Upper lobe of right lung (tissue), 1 donor: ENCODE measurements at regions not wholly inside any gene's neighbourhood (a gene's known extent, or its start where the extent isn't known, plus 50 kb on each side); places are given as distances from the start of the nearest gene placed in this dataset.
"Not testable (repeated sequence)": the region's sequence is repeated elsewhere in the genome, so short reads cannot be mapped to it uniquely, and the experiment has no call there.

Experiments
- ATAC-seq: fragments of 200-7000 bp; cut with Tn5 transposase; one replicate; pipeline ENCODE4 v1.9.1; 2020; ENCODE audit warnings: mild to moderate bottlenecking, moderate library complexity
- DNase-seq: peaks from one replicate; pipeline ENCODE4 v3.0.0-alpha.2; 2020
- H3K27ac ChIP-seq: fragments of 200-600 bp; one replicate; pipeline ENCODE4 v1.8.0; 2022
- H3K27me3 ChIP-seq: fragments of 200-600 bp; one replicate; pipeline ENCODE4 v1.8.0; 2022; ENCODE audit warnings: mild to moderate bottlenecking
- H3K36me3 ChIP-seq: fragments of 200-600 bp; one replicate; pipeline ENCODE4 v1.8.0; 2022
- H3K4me1 ChIP-seq: fragments of 200-600 bp; one replicate; pipeline ENCODE4 v1.8.0; 2022
- H3K4me3 ChIP-seq: fragments of 200-600 bp; one replicate; pipeline ENCODE4 v1.8.0; 2022; ENCODE audit warnings: mild to moderate bottlenecking
- H3K9me3 ChIP-seq: fragments of 200-600 bp; one replicate; pipeline ENCODE4 v1.8.0; 2022
- CTCF ChIP-seq: fragments of 200-600 bp; IDR thresholded peaks from one replicate; pipeline ENCODE4 v1.8.0; 2022; ENCODE audit warnings: antibody characterized with exemption
- intact Hi-C: fragments of 100-400 bp; cut with DNase I; formaldehyde crosslinking; loops from one replicate; pipeline ENCODE4 v1.11.0; 2022
- donor health status: DM: no; HTN: yes; CAD: no; lungs with severe emphysema.

GRCh38 chr1:109838838-109839240 lies 71.8 kb upstream of the CSF1 start:
- ATAC-seq (no peak), DNase-seq (no peak)
- Histone ChIP-seq H3K27me3 (no peaks in the 10 kb centered on the region), H3K4me3 (no peak overlapping the region), H3K9me3 (no peaks in the 10 kb centered on the region), H3K27ac (no peak overlapping the region), H3K4me1 (no peaks in the 10 kb centered on the region), H3K36me3 (no peaks in the 10 kb centered on the region)
- intact Hi-C loops: no loop called here
- no peak for TF ChIP-seq CTCF

GRCh38 chr1:109837852-109838570 lies 72.6 kb upstream of the CSF1 start:
- Histone ChIP-seq H3K27me3 (no peaks in the 10 kb centered on the region), H3K36me3 (no peaks in the 10 kb centered on the region), H3K4me1 (no peaks in the 10 kb centered on the region), H3K27ac (no peak overlapping the region), H3K9me3 (no peaks in the 10 kb centered on the region), H3K4me3 (no peak overlapping the region)
- ATAC-seq (no peak), DNase-seq (no peak)
- TF ChIP-seq CTCF: no peak
- intact Hi-C loops: no loop called here

- H3K4me1 ChIP-seq, H3K27me3 ChIP-seq, H3K4me3 ChIP-seq, DNase-seq, H3K36me3 ChIP-seq, H3K27ac ChIP-seq, intact Hi-C loops, H3K9me3 ChIP-seq, ATAC-seq: not testable (repeated sequence)
Observed at GRCh38 chr1:109835645-109836044, 71.9 kb upstream of the EPS8L3 start.

GRCh38 chr1:109834951-109835350 lies 71.2 kb upstream of the EPS8L3 start:
- no peak for TF ChIP-seq CTCF
- intact Hi-C loops: no loop called here

GRCh38 chr1:109832945-109833344 lies 69.2 kb upstream of the EPS8L3 start:
- intact Hi-C loops: no loop called here
- TF ChIP-seq CTCF: no peak
- H3K27me3 ChIP-seq: no peaks in the 10 kb centered on the region
- DNase-seq (no peak), ATAC-seq (no peak)
- no peaks in the 10 kb centered on the region for H3K9me3 ChIP-seq
- H3K27ac ChIP-seq: no peak overlapping the region
- H3K4me1 ChIP-seq: no peaks in the 10 kb centered on the region
- no peaks in the 10 kb centered on the region for H3K36me3 ChIP-seq
- H3K4me3 ChIP-seq: no peak overlapping the region

More at GRCh38 chr1:109834951-109835350, 71.2 kb upstream of the EPS8L3 start:
- DNase-seq (no peak), ATAC-seq (no peak)
- Histone ChIP-seq H3K36me3 (no peaks in the 10 kb centered on the region), H3K27me3 (no peaks in the 10 kb centered on the region), H3K4me3 (no peak overlapping the region), H3K4me1 (no peaks in the 10 kb centered on the region), H3K9me3 (no peaks in the 10 kb centered on the region), H3K27ac (no peak overlapping the region)

GRCh38 chr1:109828756-109829505 lies 65.2 kb upstream of the EPS8L3 start:
- no peak for TF ChIP-seq CTCF
- no peaks in the 10 kb centered on the region for H3K9me3 ChIP-seq
- no peaks in the 10 kb centered on the region for H3K36me3 ChIP-seq
- peaks cover 28% of the 10 kb centered on the region for H3K4me1 ChIP-seq
- ATAC-seq: no peak
- intact Hi-C loops: no loop called here
- no peaks in the 10 kb centered on the region for H3K27me3 ChIP-seq
- no peak for DNase-seq
- H3K4me3 ChIP-seq: no peak overlapping the region
- no peak overlapping the region for H3K27ac ChIP-seq
